ENCODE measurements at regions not wholly inside any gene's neighbourhood (a gene's known extent, or its start where the extent isn't known, plus 50 kb on each side); places are given as distances from the start of the nearest gene placed in this dataset.

GRCh38 chr12:4107911-4108697 is 165.5 kb upstream of the CCND2 start:
- no TSS peak for BruUV-seq (replicated peaks)
- ChIA-PET CTCF (interaction anchor here (0.6 to 1.0 kb wide), 2 partner anchors 168 to 1795 kb away, joined by 3 to 4 read pairs; no protein-coding TSS in a partner anchor), POLR2A (no interaction called here)
- H3K4me1 ChIP-seq (ENCODE audit: control insufficient read depth, insufficient read depth, low read length), result no peaks in the 10 kb centered on the region
- no peaks in the 10 kb centered on the region for H3K9me3 ChIP-seq (ENCODE audit: control insufficient read depth, insufficient read depth, low read depth, low read length)
- DNase-seq (ENCODE audit: low read depth, low spot score), result no peak
- no peak overlapping the region for H3K27ac ChIP-seq (ENCODE audit: low read length)
- TF ChIP-seq REST (IDR thresholded peaks at IDR 0.05; ENCODE audit: insufficient read depth in 1 of 2, low read depth in 2 of 2, low read length in 1 of 2), result no peak
- no peak for TF ChIP-seq CTCF (IDR thresholded peaks at IDR 0.05)
- no peak for TF ChIP-seq SIN3A (IDR thresholded peaks at IDR 0.05; ENCODE audit: borderline replicate concordance, insufficient read depth, low read depth, low read length)
- no peak for TF ChIP-seq POLR2AphosphoS5 (IDR thresholded peaks at IDR 0.05; ENCODE audit: low read depth, low read length)
- no peak for TF ChIP-seq TCF7L2 (IDR thresholded peaks at IDR 0.05; ENCODE audit: low read depth, low read length)
- intact Hi-C loops (cut with micrococcal nuclease; ENCODE audit: unreplicated experiment) (loop anchor here (10.0 kb wide), 1 partner anchor 167 kb away; the partner anchor contains the start of gene CCND2), in situ Hi-C loops (cut with HindIII; ENCODE audit: low pct_unique_long_range_greater_than_20kb, low sequenced_read_pairs) (no loop called here)
- H3K4me3 ChIP-seq (ENCODE audit: low read depth in 2 of 2, low read length in 2 of 2), result no peak overlapping the region
- no peaks in the 10 kb centered on the region; the same call in 1 of the 2 replicates for H3K27me3 ChIP-seq (ENCODE audit: control insufficient read depth, insufficient read depth, low read length)
- no peak for ATAC-seq
- H3K36me3 ChIP-seq (ENCODE audit: control insufficient read depth, insufficient read depth, low read length), result no peaks in the 10 kb centered on the region

GRCh38 chr12:4107436-4107878 is 166.1 kb upstream of the CCND2 start:
- H3K27me3 ChIP-seq (ENCODE audit: control insufficient read depth, insufficient read depth, low read length), result no peaks in the 10 kb centered on the region; the same call in 1 of the 2 replicates
- no peaks in the 10 kb centered on the region for H3K4me1 ChIP-seq (ENCODE audit: control insufficient read depth, insufficient read depth, low read length)
- ATAC-seq (peak; percentile 60; the same call in 1 of the 2 replicates), DNase-seq (ENCODE audit: low read depth, low spot score) (peak; percentile 12)
- CTCF ChIA-PET, result interaction anchor here (0.6 to 1.0 kb wide), 2 partner anchors 169 to 1795 kb away, joined by 3 to 4 read pairs; no protein-coding TSS in a partner anchor
- POLR2A ChIA-PET, result no interaction called here
- no peak overlapping the region for H3K4me3 ChIP-seq (ENCODE audit: low read depth in 2 of 2, low read length in 2 of 2)
- H3K9me3 ChIP-seq (ENCODE audit: control insufficient read depth, insufficient read depth, low read depth, low read length), result no peaks in the 10 kb centered on the region
- in situ Hi-C loops (cut with HindIII; ENCODE audit: low pct_unique_long_range_greater_than_20kb, low sequenced_read_pairs) (no loop called here), intact Hi-C loops (cut with micrococcal nuclease; ENCODE audit: unreplicated experiment) (loop anchor here (10.0 kb wide), 1 partner anchor 167 kb away; the partner anchor contains the start of gene CCND2)
- TF ChIP-seq CTCF (IDR thresholded peaks at IDR 0.05) (peak; percentile 59), SIN3A (IDR thresholded peaks at IDR 0.05; ENCODE audit: borderline replicate concordance, insufficient read depth, low read depth, low read length) (no peak)
- H3K27ac ChIP-seq (ENCODE audit: low read length), result no peak overlapping the region
- no peaks in the 10 kb centered on the region for H3K36me3 ChIP-seq (ENCODE audit: control insufficient read depth, insufficient read depth, low read length)
- BruUV-seq (replicated peaks), result no TSS peak
